ENCODE measurements at regions not wholly inside any gene's neighbourhood (a gene's known extent, or its start where the extent isn't known, plus 50 kb on each side); places are given as distances from the start of the nearest gene placed in this dataset.

- Histone ChIP-seq H2AK9ac (replicated peaks; ENCODE audit: low read depth, low read length, poor library complexity) (no peak overlapping the region), H2BK20ac (ENCODE audit: low read depth, low read length) (no peak overlapping the region), H3K18ac (ENCODE audit: low read depth, low read length) (no peak overlapping the region), H3K4me3 (ENCODE audit: insufficient read depth, low read depth, low read length) (no peak overlapping the region), H3K14ac (replicated peaks; ENCODE audit: low read depth, low read length) (no peak overlapping the region), H2AK5ac (ENCODE audit: low read depth, low read length) (no peak overlapping the region), H3K9me3 (ENCODE audit: control insufficient read depth, insufficient read depth, low read length) (no peaks in the 10 kb centered on the region), H4K91ac (ENCODE audit: insufficient read depth, low read depth, low read length) (no peak overlapping the region), H3K4me1 (ENCODE audit: control insufficient read depth, insufficient read depth, low read length) (no peaks in the 10 kb centered on the region), H3K27me3 (ENCODE audit: control insufficient read depth, insufficient read depth, low read length) (peaks cover 5% of the 10 kb centered on the region), H3K56ac (ENCODE audit: extremely low read depth, insufficient read depth, low read length) (no peak overlapping the region), H2BK5ac (ENCODE audit: low read depth, low read length, poor library complexity, severe bottlenecking) (no peak overlapping the region), H3K4me2 (ENCODE audit: low read depth, low read length) (no peak overlapping the region), H3K4ac (ENCODE audit: low read depth, low read length) (no peak overlapping the region), H3K23ac (ENCODE audit: low read depth, low read length) (no peak overlapping the region), H4K5ac (ENCODE audit: low read depth, low read length) (no peak overlapping the region), H3K36me3 (ENCODE audit: control insufficient read depth, insufficient read depth, low read length) (no peaks in the 10 kb centered on the region), H2AFZ (replicated peaks; ENCODE audit: low read length, poor library complexity) (no peak overlapping the region), H3K79me1 (ENCODE audit: low read depth in 1 of 2, low read length in 2 of 2) (no peaks in the 10 kb centered on the region), H3K9ac (ENCODE audit: low read depth, low read length) (no peak overlapping the region), H2BK15ac (ENCODE audit: low read depth, low read length) (no peak overlapping the region), H2BK120ac (ENCODE audit: low read depth, low read length) (no peak overlapping the region), H3K27ac (ENCODE audit: insufficient read depth, low read length) (no peak overlapping the region), H3K9me1 (ENCODE audit: insufficient read depth, low read length) (no peaks in the 10 kb centered on the region), H4K20me1 (ENCODE audit: insufficient read depth, low read length) (no peaks in the 10 kb centered on the region), H4K8ac (ENCODE audit: low read depth in 2 of 2, low read length in 2 of 2) (no peak overlapping the region)
- DNase-seq (no peak), ATAC-seq (ENCODE audit: low read depth) (no peak)
- in situ Hi-C loops (cut with MboI; ENCODE audit: low sequenced_read_pairs) (no loop called here), dilution Hi-C loops (cut with HindIII; ENCODE audit: low sequenced_read_pairs, unreplicated experiment) (no loop called here), intact Hi-C loops (cut with micrococcal nuclease) (no loop called here)
- ChIA-PET CTCF (no interaction called here), POLR2A (ENCODE audit: unreplicated experiment) (no interaction called here)
- 73% methylated on average over 3 of the region's 14 CpGs; no CpG with 5 or more reads in 1 of the 2 experiments for WGBS, 2 experiments (ENCODE audit: extremely low coverage in 2 of 2, insufficient read length in 1 of 2)
- BruUV-seq (replicated peaks): no TSS peak
- TF ChIP-seq NFE2L2 (IDR thresholded peaks at IDR 0.05; ENCODE audit: low read depth, low read length) (no peak), CTCF (conservative IDR thresholded peaks at IDR 0.05; ENCODE audit: low read depth, low read length) (no peak), ELK1 (IDR thresholded peaks at IDR 0.05; ENCODE audit: borderline replicate concordance, low read depth, low read length) (no peak), MXI1 (IDR thresholded peaks at IDR 0.05; ENCODE audit: borderline replicate concordance, low read depth, low read length) (no peak), USF2 (IDR thresholded peaks at IDR 0.05; ENCODE audit: low read depth, low read length) (no peak), RAD21 (IDR thresholded peaks at IDR 0.05; ENCODE audit: low read length) (no peak), RCOR1 (IDR thresholded peaks at IDR 0.05; ENCODE audit: insufficient replicate concordance, low read length) (no peak), CEBPB (IDR thresholded peaks at IDR 0.05; ENCODE audit: low read depth, low read length) (no peak), MAZ (IDR thresholded peaks at IDR 0.05; ENCODE audit: borderline replicate concordance, low read depth, low read length) (no peak), RFX5 (IDR thresholded peaks at IDR 0.05; ENCODE audit: low read depth, low read length) (no peak), CHD1 (IDR thresholded peaks at IDR 0.05; ENCODE audit: low read depth, low read length) (no peak), BHLHE40 (IDR thresholded peaks at IDR 0.05; ENCODE audit: low read depth, low read length) (no peak), MAFK (IDR thresholded peaks at IDR 0.05; ENCODE audit: low read depth, low read length) (no peak), FOS (IDR thresholded peaks at IDR 0.05; ENCODE audit: low read depth, low read length) (no peak), SMC3 (IDR thresholded peaks at IDR 0.05; ENCODE audit: low read depth, low read length) (no peak), POLR2A (IDR thresholded peaks at IDR 0.05; ENCODE audit: low read depth, low read length) (no peak)
Observed at GRCh38 chr18:10336749-10337350, 117.6 kb upstream of the APCDD1 start.

Data from IMR-90 (cell line).